Loucy (cell line): ENCODE measurements at regions not wholly inside any gene's neighbourhood (a gene's known extent, or its start where the extent isn't known, plus 50 kb on each side); places are given as distances from the start of the nearest gene placed in this dataset.

Source experiments
- EZH2phosphoT487 ChIP-seq: fragments of 200-600 bp; IDR thresholded peaks from 2 replicates; pipeline ENCODE4 v1.6.1; 2018; ENCODE audit warnings: antibody characterized with exemption, mild to moderate bottlenecking, moderate library complexity, borderline replicate concordance
- TF ChIP-seq, protein P1 (sequence below): fragments of 200-600 bp; sonication (generic); conservative IDR thresholded peaks from 2 replicates; pipeline ENCODE4 v1.5.1; 2014; ENCODE audit warnings: mild to moderate bottlenecking, antibody characterized with exemption, low read length

- TF ChIP-seq, protein P1, sequence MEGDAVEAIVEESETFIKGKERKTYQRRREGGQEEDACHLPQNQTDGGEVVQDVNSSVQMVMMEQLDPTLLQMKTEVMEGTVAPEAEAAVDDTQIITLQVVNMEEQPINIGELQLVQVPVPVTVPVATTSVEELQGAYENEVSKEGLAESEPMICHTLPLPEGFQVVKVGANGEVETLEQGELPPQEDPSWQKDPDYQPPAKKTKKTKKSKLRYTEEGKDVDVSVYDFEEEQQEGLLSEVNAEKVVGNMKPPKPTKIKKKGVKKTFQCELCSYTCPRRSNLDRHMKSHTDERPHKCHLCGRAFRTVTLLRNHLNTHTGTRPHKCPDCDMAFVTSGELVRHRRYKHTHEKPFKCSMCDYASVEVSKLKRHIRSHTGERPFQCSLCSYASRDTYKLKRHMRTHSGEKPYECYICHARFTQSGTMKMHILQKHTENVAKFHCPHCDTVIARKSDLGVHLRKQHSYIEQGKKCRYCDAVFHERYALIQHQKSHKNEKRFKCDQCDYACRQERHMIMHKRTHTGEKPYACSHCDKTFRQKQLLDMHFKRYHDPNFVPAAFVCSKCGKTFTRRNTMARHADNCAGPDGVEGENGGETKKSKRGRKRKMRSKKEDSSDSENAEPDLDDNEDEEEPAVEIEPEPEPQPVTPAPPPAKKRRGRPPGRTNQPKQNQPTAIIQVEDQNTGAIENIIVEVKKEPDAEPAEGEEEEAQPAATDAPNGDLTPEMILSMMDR = no peak
- TF ChIP-seq EZH2phosphoT487 = no peak
Observed at GRCh38 chrX:16060252-16060651, 63.1 kb upstream of the GRPR start.
